ENCODE measurements at regions not wholly inside any gene's neighbourhood (a gene's known extent, or its start where the extent isn't known, plus 50 kb on each side); places are given as distances from the start of the nearest gene placed in this dataset.

DNA sequence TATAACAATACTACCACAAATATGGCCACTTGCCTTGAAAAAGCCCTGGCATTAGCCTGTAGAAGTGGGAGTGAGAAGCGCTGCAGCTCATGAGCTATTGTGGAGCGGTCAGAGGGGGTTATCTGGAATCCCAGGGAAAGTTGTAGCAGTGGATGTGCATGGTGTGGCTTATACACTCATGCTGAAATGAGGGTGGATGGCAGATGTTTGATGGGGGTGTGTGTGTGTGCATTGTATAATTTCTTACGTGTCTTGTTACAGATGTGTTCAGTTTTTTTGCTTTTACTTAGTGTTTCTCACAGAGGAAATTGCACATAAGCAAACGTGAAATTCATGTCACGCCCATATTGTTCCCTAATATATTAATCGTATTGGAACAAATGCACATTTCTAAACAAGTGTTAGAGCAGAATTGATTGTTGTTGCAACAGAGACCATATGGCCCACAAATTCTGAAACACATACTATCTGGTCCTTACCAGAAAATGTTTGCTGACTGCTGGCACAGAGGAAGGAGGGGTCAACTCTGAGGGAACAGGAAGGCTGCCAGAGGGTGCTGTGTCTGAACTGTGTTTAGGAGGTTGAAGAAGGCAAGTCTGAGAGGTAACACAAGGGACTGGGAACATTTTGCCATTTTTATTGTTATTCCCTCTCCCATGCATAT lies 200.0 kb upstream of the CFAP20DC start:
- no peak for TF ChIP-seq POLR2A (IDR thresholded peaks at IDR 0.05)
- TF ChIP-seq, protein P1, sequence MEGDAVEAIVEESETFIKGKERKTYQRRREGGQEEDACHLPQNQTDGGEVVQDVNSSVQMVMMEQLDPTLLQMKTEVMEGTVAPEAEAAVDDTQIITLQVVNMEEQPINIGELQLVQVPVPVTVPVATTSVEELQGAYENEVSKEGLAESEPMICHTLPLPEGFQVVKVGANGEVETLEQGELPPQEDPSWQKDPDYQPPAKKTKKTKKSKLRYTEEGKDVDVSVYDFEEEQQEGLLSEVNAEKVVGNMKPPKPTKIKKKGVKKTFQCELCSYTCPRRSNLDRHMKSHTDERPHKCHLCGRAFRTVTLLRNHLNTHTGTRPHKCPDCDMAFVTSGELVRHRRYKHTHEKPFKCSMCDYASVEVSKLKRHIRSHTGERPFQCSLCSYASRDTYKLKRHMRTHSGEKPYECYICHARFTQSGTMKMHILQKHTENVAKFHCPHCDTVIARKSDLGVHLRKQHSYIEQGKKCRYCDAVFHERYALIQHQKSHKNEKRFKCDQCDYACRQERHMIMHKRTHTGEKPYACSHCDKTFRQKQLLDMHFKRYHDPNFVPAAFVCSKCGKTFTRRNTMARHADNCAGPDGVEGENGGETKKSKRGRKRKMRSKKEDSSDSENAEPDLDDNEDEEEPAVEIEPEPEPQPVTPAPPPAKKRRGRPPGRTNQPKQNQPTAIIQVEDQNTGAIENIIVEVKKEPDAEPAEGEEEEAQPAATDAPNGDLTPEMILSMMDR (IDR thresholded peaks at IDR 0.05): no peak
- TF ChIP-seq POLR2AphosphoS5 (IDR thresholded peaks at IDR 0.05): no peak
